GM18499 (cell line): ENCODE measurements at regions not wholly inside any gene's neighbourhood (a gene's known extent, or its start where the extent isn't known, plus 50 kb on each side); places are given as distances from the start of the nearest gene placed in this dataset.

Experiments
- ATAC-seq: cut with Tn5 transposase; IDR thresholded peaks from one replicate; pipeline ENCODE4 v1.9.1; 2021; ENCODE audit warnings: moderate number of reproducible peaks; ENCODE audit not compliant: insufficient read depth, unreplicated experiment

GRCh38 chr4:38570647-38571276 is 93.2 kb upstream of the KLF3 start:
- ATAC-seq: no peak

DNA sequence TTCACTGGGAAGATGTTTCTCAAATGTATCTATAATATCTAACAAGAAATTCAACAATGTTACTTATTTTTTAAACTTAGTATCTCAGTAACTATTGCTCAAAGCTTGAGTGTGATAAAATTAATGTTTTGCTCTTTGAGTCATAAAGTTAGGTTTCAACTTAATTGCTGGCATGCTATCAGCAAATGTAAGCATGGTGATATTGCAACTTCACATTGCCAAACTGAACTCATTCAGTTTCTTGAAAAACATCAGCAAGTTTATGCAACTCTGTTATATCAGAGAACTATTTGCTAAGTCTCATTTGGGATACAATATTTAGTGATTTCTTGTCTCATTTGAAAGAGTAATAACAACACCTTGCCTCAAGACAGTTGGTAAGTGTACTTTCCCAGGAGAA is 91.2 kb upstream of the KLF3 start:
- ATAC-seq: no peak

- ATAC-seq: no peak
Measured at GRCh38 chr4:38574559-38575333, 89.3 kb upstream of the KLF3 start.

DNA sequence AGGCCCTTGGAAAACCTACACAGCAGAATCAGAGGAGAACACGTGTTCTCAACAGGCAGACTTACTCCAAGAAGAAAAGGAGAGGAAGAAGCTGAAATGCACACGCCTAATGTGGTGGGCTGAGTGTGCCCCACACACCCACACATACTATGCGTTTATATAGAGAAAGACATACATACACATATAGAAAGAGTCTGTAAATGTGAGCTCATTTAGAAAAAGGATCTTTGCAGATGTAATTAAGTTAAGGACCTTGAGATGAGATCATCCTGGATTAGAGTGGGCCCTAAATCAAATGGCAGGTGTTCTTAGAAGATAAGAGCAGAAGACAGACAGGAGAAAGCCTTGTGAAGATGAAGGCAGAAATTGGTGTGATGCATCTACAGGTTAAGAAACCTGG is 87.2 kb upstream of the KLF3 start:
- ATAC-seq: no peak

DNA sequence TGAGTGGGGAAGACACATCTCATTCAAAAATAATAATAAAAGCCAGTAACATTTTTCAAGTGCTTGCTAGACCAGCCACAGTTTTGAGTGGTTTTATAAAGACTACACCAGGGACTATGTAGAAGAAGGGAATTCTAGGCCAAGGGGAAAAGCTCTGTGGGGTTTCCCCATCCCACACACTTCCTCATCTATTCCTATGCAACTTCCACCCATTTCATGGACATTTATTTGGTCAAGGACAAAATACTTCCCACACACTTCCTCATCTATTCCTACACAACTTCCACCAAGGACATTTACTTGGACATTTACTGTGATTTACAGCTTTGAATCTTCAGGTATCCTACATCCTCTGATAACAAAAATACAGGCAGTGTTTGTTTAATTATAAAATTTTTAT is 86.5 kb upstream of the KLF3 start:
- no peak for ATAC-seq

- no peak for ATAC-seq
Measured at GRCh38 chr4:38581426-38582106, 82.4 kb upstream of the KLF3 start.

- ATAC-seq: no peak
Measured at GRCh38 chr4:38582445-38582844, 81.6 kb upstream of the KLF3 start.

DNA sequence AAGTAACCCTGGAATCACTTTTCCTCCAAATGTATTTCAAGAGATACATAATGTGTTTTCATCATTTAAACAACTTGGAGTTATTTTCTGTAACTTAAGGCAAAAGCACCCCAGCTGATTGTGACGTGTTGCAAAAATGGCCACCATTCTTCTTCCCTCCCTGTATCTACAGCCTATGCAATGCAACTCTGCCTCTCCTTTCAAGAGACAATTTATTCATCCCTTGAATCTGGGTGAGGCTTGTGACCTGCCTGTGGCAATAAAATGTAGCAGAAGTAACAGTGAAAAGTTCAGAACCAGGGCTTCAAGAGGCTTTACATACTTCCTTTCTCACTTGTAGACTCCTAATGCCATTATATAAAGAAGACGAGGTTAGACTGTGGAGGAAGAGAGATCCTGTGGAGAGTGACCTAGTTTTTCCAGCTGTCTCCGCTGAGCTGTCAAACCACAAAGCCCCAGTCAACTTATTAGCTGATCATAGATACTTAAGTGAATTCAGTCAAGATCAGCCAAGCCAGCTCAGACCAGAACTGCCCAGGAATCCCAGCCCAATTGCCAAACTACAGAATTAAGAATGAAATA is 81.0 kb upstream of the KLF3 start:
- no peak for ATAC-seq

GRCh38 chr4:38585871-38586270 is 78.1 kb upstream of the KLF3 start:
- ATAC-seq: no peak

GRCh38 chr4:38587106-38587505 is 76.9 kb upstream of the KLF3 start:
- no peak for ATAC-seq

DNA sequence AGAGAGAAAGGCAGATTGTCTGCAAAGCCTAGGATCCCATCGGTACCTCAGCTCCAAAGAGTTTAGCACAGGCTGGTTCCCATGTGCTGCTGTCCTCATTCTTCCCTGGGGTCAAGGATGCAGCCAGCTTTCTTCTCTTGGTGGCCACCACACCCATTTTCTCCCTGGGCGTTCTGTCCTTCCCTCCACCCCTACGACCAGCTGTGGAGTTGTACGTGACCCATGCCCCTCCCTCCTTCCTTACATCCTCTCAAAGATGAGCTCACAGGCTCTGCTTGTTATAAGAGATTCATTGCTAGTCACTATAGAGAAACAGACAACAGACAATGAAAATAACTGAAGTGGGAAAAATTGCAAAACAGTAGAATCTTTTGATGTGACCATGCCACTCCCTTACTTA is 74.0 kb upstream of the KLF3 start:
- no peak for ATAC-seq

- ATAC-seq: no peak
Measured at GRCh38 chr4:38591617-38592337, 72.2 kb upstream of the KLF3 start.

DNA sequence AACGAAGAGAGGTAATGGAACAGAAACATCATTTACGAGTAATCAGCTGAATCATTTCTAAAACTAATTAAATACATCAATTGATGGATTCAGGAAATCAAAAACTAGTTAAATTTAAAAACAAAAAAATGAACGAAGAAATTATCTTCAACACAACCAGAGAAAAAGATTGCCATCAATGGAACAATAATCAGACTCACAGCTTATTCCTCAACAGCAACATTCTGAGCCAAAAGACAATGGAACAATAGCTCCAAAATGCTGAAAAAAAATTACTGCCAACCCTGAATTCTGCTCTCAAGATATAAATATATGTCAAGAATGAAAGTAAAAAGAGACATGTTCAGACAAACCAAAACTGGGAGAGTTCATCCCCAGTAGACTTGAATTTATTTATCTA is 65.5 kb upstream of the KLF3 start:
- no peak for ATAC-seq

- ATAC-seq: no peak
Measured at GRCh38 chr4:38600575-38600974, 63.4 kb upstream of the KLF3 start.

- ATAC-seq: no peak
Measured at GRCh38 chr4:38601244-38601915, 62.6 kb upstream of the KLF3 start.

DNA sequence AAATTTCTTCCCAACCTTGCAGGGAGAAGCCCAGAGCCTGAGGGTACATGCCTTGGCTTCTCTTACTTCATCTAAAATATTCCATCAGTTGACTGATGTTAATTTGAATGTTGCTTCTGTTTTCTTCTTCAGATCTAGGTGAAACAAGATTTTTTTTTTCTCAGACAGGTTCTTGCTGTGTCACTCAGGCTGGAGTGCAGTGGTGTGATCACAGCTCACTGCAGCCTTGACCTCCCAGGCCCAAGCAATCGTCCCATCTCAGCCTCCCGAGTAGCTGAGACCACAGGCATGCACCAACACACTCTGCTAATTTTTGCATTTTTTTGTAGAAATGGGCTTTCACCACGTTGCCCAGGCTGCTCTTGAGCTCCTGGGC is 62.1 kb upstream of the KLF3 start:
- ATAC-seq: no peak

DNA sequence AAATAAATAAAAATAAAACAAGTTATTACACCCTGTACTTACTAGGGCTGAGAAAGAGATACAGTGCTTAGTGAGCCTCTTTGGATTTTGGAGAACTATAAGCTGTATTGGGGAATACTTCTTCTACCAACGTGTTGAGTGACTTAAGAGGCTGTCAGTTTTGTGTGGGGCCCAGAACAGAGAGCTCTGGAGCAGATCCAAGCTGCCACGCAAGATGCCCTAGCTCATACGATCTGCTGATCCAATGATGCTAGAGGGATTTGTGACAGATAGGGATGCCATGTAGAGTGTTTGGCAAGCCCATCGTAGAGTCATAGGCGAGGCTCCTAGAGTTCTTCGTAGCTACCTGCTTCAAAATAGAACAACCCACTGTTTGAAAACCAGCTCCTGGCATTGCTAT is 60.3 kb upstream of the KLF3 start:
- no peak for ATAC-seq

- ATAC-seq: no peak
Measured at GRCh38 chr4:38605181-38605752, 58.7 kb upstream of the KLF3 start.

DNA sequence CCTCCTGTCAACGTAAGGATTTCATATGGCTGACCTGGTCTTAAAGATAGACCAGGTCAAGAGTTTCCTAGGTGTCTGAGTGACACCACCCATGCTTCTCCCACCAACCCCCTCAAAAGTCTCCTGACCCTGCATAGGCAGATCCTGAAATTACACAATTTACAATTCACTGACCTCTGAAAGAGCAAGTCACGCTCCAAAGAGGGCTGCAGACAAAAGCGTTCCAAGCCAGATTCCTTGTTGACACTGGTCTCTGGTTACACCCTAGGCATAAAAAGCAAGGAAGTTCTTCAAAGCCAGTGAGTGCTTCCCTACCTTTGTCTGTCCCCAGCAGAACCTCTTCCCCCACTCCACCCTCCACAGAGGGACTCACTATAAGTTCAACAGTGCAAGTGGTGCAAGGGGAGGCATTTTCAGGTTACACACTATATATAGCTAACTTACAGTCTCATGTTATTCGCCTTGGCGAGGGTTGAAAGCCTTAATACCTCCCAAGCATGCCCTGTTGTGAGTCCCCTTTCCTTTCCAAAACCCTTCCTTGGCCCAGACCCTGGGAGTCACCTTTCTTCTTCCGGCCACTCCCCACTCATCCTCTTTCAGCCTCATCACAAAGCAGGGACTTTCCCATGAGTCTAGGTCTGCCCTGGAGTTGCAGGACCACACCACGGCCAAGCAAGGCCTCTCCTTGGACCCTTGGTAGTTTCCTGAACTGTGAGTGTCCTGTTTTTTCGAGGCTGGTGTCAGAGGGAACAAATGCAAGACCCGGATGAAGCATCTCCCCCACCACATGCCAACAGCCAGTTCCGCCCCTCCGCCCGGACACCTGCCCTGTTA is 58.0 kb upstream of the KLF3 start:
- ATAC-seq: no peak
